ENCODE measurements at regions not wholly inside any gene's neighbourhood (a gene's known extent, or its start where the extent isn't known, plus 50 kb on each side); places are given as distances from the start of the nearest gene placed in this dataset.

DNA sequence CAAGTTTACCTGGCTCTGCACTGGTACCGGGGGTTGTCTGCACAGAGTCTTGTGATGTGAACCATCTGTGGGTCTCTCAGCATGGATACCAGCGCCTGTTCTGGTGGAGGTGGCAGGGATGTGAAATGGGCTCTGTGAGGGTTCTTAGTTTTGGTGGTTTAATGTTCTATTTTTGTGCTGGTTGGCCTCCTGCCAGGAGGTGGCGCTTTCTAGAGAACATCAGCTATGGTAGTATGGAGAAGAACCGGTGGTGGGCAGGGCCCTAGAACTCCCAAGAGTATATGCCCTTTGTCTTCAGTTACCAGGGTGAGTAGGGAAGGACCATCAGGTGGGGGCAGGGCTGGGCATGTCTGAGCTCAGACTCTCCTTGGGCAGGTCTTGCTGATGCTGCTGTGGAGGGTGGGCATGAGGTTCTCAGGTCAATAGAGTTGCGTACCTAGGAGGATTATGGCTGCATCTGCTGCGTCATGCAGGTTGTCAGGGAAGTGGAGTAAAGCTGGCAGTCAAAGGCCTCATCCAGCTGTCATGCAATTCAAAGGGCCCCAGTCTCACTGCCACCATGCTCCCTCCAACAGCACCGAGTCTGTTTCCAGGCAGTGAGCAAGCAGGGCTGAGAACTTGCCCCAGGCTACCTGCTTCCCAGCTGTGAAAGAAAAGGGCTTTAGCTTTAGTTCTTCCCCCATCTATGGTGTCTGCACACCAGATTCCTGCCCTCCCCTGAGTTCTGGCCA is 278.0 kb downstream of the METTL4 start:
- no peak for DNase-seq

DNA sequence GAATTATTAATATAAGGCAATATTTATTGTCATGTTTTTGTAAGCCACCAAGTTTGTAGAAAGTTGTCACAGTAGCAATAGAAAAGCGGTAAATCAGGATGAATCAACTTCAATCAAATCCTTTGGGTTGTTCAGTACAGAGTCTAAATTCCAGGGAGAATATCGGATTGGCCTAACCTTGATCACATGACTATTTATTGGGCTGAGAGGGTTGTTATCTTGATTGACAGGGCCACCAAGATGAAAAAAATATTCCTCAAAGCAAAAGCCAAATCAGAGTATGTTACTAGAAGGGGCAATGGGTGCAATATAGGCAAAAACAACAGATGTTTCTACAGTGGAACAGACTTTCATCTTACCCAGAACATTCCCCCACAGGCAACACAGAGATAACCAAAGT is 270.0 kb downstream of the METTL4 start:
- no peak for DNase-seq

DNA sequence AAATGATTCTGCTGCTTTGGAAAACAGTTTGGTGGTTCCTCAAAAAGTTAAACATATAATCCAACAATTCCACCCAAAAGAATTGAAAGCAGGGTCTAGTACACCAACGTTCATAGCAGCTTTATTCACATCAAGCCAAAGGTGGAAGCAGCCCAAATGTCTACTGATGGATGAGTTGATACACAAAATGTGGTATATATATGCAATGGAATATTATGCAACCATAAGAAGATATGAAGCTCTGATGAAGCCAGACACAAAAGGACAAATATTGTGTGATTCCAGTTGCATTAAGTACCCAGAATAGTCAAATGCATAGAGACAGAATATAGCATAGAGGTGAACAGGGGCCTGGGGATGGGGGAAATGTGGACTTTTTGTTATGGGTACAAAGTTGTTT is 269.3 kb downstream of the METTL4 start:
- no peak for DNase-seq

DNA sequence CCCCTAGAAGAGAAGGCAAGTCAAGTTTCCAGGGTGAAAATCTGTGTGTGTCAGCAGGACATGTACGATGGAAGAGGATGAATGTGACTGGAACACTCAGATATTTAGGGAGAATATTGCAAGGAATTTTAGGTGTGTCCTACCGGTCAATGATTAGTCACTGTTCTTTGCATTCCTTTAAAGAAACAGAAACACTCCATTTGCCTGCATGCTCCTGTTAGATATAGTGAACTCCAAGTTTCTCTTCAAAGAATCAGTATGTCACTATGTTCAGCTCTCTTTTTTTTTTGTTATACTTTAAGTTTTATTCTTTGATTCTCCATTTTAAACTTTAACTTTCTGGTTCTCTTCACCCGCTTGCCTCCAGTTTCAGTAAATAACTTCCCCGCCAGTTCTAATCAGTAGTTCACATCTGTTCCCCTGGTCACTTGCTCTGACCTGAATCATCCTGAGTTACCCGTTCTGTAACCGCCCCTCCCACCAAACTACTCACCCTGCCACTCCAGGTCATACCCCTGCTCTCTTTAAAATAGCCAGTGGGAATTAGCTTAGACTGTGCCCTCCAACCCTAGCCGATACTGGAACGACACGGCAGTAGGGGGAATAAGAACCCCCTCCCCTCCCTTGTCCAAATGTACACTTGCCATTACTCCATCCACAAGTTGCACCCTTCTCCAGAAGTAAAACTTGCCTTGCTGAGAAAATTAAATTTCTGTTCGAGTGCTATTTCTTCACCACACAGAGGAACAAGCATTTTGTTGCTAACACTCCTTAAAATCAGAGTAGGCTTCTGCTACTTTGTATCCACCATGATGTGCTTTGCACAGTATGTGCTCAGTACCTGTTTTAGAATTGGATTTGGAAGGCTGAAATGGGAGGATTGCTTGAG is 268.4 kb downstream of the METTL4 start:
- DNase-seq, result no peak

DNA sequence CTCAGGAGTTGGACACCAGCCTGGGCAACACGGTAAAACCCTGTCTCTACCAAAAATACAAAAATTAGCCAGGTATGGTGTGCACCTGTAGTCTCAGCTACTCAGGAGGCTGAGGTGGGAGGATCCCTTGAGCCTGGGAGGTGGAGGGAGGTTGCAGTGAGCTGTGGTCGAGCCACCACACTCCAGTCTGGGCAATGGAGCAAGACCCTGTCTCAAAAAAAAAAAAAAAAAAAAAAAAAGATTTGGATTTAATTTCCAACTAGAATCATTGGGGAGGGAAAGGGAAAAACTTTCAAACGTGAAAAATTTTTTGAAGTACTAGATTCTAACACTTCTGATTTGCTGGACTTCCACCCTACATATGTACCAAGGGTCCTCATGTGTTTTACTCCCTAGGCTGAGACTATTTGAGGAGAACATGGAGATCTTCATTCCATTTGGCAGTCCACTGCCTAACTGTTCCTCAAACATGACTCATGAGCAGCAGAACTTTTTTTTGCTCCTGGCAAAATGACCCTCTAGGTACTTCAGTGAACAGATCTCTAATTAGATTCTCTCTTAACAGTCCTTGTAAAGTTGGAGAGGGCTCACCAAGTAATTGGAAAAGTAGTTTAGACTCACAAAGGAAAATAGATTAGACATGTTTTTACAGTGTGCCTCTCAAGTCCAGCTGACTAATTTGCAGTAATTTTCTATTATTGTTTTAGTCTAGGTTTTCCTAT is 267.6 kb downstream of the METTL4 start:
- DNase-seq, result no peak

DNA sequence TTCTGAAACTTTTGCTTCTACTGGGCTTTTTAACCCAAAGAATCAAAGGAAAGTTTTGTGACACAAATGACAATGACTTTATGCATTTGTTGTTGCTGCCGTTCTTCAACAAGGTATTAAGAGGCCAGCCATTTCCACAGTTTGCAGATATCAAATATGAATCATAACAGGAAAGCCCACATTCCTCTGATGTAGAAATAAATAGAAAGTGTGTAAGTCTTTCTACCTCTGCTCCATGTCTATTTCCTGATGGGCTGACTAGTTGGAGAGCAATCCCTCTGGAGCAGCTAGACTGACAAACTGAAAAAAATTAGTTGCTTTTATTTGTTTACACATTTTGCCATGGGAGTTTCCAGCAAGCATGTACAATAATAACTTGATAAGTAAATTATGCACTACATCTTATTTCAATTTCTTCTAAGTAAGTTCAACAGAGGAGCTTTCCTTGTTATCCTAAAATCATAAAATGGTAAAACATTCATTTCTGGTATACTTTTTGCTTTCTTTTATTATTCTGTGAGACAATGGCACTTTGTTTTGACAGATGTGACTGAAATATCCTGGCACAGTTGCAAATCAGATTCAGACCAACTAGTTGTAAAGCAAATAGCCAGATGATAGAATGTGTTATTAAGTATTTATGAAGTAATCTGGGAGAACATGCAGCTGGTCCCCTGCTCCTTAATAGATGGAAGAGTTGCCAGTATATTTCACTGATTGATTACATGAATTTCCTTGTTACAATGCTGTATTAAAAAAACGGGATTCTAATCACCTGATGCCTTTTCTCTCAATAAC is 266.7 kb downstream of the METTL4 start:
- no peak for DNase-seq

DNA sequence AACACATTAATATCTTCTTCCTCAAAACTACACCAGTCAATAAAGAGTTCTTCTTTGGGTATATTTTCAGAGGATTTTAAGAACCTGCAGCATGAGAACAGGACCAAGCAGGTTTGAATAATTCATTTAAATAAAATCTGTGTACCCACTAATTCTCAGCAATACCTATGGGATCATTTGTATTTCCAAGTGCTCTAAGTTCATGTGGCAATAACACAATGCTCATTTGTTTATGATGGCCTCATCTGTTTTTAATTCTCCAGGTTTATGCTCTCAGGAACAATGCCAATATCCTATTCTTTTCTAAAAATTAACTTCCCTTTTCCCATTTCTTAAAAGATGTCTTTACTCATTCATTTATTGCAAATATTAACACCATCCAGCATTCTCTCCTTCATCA is 264.7 kb downstream of the METTL4 start:
- DNase-seq, result no peak

DNA sequence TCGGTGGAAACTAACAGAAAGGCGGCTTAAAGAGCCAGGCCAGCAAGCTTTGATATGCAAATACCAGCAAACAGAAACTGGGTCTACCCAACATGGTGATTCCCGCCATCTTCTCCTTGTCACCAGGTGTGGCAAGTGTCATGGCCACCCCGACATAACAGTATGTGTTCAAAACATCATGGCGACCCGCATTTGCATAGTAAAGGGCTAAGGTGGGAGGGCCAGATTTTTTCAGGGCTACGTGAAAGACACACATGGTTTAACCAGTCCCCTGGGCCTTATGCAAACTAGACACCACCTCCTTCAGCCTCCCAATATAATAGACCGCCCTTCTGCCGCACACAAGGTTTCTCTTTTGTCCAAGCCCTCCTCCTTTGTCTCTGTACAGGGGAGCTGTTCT is 260.4 kb downstream of the METTL4 start:
- no peak for DNase-seq

DNA sequence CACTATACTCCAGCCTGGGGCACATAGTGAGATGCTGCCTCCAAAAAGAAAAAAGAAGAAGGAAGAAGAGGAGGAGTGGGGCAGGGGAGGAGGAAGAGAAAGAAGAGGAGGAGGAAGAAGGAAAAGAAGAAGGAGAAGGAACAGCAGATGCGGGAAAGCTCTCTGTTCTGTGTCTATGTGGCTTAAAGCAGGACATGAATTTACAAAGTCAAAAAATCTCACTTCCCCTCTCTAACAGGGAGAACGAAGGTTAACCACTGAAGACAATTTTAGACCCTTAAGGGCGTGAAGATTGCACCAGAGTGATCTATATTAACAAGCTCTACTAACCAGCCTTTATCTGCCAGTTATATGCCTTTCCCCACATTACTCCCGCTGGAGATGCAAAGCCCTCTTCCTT is 258.9 kb downstream of the METTL4 start:
- DNase-seq, result no peak

DNA sequence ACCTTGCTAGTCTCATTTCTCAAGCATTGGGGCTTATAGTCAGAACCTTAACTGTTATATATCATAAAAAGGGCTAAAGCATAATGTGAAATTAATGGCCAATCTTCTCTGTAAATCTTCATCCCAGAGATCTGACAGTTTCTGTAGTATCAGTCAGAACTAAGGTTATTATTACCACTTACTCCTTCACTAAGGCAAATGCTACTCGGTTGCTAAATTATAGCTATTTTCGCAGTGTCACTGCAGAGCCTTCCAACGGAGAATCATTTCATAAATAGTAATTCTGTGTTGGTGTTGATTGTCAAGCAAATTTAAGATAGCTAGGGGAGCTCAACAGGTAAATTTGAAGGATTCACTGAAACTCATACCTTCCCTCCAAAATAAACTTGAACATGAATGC is 258.0 kb downstream of the METTL4 start:
- no peak for DNase-seq

DNA sequence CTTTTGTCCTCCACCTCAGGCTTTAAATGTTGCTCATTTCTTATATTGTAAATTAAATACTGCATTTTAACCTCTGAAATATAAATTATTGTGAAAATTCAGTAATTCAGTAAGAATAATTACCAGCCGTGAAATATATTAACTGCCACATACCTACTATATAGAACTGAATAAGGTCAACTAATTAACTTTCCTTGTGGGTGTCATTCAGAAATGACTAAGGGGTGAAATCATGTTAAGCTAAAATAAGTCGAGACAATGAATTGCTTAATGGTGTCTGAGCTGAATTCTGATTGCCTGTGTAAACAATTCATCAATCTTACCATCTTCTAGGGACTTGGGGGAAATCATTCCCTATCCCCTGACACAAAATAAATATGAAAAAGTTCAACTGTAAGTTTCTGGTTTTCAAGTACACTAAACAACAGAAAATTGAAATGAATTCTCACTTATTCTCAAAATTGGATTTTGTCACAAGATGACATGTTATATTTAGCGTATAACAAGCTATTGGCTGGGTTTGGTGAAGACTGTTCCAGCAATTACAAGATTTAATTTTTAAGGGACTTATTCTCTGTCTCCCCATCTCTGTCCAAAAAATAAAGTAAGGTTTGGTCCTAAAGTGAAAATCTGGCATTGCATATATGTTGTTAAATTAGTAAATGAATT is 255.1 kb downstream of the METTL4 start:
- DNase-seq, result no peak

DNA sequence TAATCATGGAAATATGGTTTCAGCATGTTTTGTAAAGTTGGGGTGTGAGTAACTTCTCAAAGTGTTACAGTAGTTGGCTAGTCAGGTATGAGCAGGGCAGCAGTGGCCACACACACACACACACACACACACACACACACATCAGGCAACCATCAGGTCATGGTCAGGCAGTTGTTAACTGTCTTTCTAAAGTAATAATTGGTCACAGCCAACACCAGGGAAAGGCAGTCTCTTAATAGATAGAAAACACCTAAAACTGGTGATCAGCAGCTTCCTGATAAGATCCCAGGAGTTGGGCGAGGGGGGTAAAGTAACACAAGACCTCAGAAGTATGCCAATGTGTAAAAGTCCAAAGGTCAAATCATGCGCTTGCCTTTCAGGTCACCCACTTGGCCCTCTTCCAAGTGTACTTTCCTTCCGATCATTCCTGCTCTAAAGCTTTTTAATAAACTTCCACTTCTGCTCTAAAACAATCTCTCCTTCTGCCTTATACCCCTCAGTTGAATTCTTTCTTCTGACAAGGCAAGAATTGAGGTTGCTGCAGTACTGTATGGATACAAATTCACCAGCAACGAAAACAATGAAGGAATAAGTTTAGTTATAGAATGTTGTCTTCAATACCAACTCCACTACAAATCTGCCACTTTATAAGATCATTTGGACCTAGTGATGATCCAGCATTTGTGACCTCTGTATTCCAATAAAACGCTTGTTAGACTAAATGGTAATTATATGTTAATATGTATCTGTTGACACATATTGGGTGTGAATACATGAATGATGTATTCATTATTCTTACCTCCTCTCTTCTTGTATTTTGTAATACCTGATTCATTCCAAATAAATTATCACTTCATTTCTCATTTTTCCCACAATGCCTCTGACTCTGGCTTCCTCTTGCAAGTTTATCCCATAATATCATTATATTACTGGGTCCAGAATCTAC is 254.3 kb downstream of the METTL4 start:
- DNase-seq, result no peak

DNA sequence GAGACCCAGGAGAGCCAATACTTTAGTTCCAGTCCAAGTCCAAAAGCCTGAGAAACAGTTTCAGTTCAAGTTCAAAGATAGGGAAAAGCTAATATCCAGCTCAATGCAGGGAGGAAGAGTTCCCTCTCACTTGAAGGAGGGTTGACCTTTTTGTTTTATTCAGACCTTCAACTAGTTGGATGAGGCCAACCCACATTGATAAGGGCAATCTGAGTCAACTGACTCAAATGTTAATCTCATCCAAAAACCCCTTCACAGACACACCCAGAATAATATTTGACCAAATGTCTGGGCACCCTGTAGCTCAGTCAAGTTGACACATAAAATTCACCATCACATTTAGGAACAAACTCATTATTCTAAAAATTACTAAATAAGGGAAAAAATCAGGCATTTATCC is 246.8 kb downstream of the METTL4 start:
- no peak for DNase-seq

DNA sequence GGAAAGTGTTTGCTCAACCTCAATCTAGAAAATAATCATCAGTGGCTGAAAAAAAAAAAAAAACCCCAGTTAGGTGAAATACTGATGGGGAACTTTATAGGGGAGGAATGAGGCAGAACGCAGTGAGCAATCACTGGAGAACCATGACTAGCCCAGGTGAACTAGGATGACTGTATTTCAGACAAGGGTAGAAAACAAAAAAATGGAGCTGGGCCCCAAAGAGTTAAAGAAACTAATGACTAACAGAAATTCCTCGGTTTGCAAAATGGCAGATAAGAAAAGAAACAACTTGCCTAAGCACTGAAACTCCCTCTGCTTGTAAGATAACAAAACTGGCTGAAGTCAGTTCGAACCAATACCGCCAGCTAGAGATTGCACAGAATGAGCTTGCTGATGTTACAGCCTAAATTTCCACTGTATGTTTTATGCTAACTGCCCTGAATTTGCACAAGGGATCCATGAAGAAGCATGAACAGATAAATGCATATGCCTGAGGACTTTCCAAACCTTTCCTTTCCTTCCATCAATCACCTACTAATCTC is 245.9 kb downstream of the METTL4 start:
- DNase-seq, result no peak

DNA sequence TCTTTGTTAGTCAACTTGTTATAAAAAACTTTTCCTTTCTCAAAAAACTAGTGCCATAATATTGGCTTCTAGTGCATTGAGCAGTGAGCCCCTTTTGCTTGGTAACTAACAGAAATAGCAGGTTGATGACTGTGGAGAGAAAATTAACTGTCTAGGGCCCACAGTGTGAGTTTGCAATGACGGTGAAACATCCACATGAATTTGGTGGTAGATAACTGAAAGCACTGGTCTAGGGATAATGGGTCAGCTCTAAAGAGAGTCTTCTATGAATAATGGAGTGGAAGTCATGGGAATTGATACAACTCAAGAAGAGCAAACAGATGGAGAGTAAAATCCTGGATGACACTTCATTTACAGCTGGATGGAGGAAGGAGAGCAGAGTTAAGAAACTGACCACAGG is 245.4 kb downstream of the METTL4 start:
- DNase-seq, result no peak

DNA sequence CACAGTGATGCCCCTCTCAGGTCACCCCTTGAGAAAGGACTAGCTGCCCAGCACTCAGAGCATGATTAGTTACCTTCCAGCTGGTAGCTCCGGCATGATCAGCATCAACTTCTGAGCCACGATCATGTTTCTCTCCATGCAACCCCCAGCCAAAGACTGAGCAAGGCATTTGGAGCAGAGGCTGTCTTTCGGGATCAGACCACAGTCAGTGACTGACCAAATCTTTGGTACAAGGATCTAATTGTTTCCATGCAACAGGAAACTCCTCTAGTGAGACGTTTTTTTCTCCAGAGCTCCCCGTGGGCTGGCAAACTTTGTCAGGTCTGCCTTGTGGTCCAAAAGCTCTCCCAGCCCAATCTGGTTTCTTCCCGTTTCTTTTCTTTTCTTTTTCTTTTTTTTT is 244.3 kb downstream of the METTL4 start:
- no peak for DNase-seq

DNA sequence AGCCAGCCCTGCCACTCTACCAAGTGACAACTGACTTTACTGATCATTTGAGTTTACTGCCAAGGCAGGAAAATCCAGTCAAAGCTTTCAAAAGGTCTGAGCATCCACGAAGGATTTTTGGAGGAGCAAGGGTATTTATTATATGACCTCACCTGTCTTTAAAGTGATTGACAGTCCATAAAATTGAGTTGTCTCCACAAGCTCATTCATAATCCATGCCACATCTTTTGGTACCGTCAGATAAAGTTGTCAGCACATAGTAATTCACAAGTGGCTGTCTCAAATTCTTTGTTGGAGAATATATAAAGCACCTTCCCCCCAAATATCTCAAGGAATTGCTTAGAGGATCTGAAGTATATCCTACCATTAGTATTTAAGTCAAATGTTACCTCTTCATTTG is 240.5 kb downstream of the METTL4 start:
- DNase-seq, result no peak

DNA sequence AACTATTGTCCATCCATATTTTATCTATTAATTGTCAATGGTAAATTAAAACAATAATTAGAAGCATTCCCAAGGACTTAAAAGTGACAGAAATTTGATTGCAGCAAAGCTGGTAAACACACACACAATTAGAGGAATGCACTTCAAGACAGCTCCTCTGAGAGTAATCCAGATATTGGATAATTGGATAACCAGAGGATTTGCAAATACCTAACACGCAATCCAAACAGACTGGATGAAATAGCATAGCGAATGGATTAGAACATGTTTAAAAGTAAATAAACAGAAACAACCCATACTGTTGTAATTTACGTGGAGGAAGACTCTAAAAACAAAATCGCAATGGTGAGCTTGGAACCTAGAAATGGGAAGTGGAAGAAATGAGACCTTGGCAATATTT is 239.8 kb downstream of the METTL4 start:
- no peak for DNase-seq

DNA sequence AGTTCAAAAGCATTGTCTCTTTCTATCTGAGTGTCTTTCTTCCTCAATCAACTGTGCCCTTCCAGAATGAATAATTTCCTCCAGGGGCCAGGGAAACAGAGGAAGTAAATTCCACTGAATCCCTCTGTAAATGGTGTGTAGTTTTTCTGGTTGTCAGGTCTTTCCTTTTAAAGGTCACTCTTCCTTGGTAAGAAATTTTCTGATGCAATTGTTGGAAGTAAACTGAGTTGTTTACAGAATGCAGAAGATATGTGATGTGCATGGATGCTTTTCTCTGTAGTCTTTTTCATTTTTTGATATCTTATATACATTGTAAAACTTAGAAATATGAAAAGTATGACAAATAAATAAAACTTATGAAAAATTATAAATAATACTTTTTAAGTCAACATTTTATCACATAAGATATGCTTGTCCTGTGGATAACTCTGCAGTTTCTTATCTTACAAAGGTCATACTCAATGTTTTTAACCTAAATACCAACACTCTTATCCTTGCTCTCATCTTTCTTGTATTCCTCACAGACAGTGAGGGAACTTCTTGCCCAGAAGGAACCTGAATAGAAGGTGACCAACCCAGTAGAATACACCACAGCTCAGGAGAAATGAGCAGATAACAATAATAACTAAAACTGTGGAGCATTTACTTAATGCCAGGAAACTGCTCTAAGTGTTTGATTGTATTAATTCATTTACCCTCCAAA is 234.5 kb downstream of the METTL4 start:
- DNase-seq, result no peak

DNA sequence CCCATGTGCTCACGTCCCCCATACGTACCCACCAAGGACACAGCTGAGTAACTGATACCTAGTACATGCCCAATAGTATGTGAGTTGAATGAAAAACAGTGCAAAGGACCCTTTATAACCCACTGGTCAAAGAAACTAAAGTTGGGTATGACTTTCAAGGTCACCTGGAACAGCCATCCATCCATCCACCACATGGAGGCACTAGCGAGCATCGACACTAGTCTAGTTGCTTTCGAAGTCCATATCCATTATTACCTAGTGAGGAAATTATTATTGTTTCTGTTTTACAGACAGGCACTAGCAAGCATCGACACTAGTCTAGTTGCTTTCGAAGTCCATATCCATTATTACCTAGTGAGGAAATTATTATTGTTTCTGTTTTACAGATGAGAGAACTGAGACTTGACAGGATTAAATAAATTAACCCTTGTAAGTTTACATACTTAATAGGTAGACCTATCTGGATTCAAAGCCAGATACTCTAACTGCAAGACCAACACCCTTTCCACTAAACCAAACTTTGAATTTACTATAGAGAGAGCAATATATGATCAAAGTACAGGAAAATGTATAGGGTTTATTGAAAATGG is 233.7 kb downstream of the METTL4 start:
- peak; percentile 10 for DNase-seq

All from stimulated activated naive CD4-positive, alpha-beta T cell treated with Interleukin-2 at 50 U/mL for 16 hours (primary cell).